ENCODE measurements at regions not wholly inside any gene's neighbourhood (a gene's known extent, or its start where the extent isn't known, plus 50 kb on each side); places are given as distances from the start of the nearest gene placed in this dataset.

GRCh38 chr1:58409336-58409735 is 137.2 kb downstream of the OMA1 start:
- no TSS peak for BruUV-seq (replicated peaks)
- Histone ChIP-seq H3K27me3 (replicated peaks; ENCODE audit: insufficient read depth, low read depth, low read length, poor library complexity) (no peaks in the 10 kb centered on the region), H3K4me3 (ENCODE audit: low read depth, low read length, poor library complexity, severe bottlenecking) (no peak overlapping the region), H3K36me3 (ENCODE audit: insufficient read depth, low read length, poor library complexity, severe bottlenecking) (no peaks in the 10 kb centered on the region), H3K27ac (ENCODE audit: low read depth, low read length, poor library complexity, severe bottlenecking) (no peak overlapping the region), H3K4me1 (ENCODE audit: insufficient read depth, low read length, poor library complexity, severe bottlenecking) (peaks cover 3% of the 10 kb centered on the region), H3K9me3 (ENCODE audit: low read depth, low read length, poor library complexity, severe bottlenecking) (no peaks in the 10 kb centered on the region)
- intact Hi-C loops (cut with micrococcal nuclease; ENCODE audit: unreplicated experiment): no loop called here
- CTCF ChIA-PET: no interaction called here
- POLR2A ChIA-PET (ENCODE audit: low non-redundant PET): no interaction called here
- DNase-seq (ENCODE audit: low spot score): no peak
- no peak for TF ChIP-seq CTCF (conservative IDR thresholded peaks at IDR 0.05; ENCODE audit: low read depth, low read length)
- no peak for TF ChIP-seq EZH2 (IDR thresholded peaks at IDR 0.05; ENCODE audit: borderline replicate concordance, low read depth, low read length, poor library complexity, severe bottlenecking)

GRCh38 chr1:58406301-58407071 is 140.0 kb downstream of the OMA1 start:
- Histone ChIP-seq H3K4me1 (ENCODE audit: insufficient read depth, low read length, poor library complexity, severe bottlenecking) (peaks cover 3% of the 10 kb centered on the region), H3K36me3 (ENCODE audit: insufficient read depth, low read length, poor library complexity, severe bottlenecking) (no peaks in the 10 kb centered on the region), H3K27ac (ENCODE audit: low read depth, low read length, poor library complexity, severe bottlenecking) (no peak overlapping the region), H3K27me3 (replicated peaks; ENCODE audit: insufficient read depth, low read depth, low read length, poor library complexity) (no peaks in the 10 kb centered on the region), H3K4me3 (ENCODE audit: low read depth, low read length, poor library complexity, severe bottlenecking) (no peak overlapping the region), H3K9me3 (ENCODE audit: low read depth, low read length, poor library complexity, severe bottlenecking) (no peaks in the 10 kb centered on the region)
- TF ChIP-seq CTCF (conservative IDR thresholded peaks at IDR 0.05; ENCODE audit: low read depth, low read length): no peak
- no peak for TF ChIP-seq EZH2 (IDR thresholded peaks at IDR 0.05; ENCODE audit: borderline replicate concordance, low read depth, low read length, poor library complexity, severe bottlenecking)
- no peak for DNase-seq (ENCODE audit: low spot score)
- ChIA-PET POLR2A (ENCODE audit: low non-redundant PET) (no interaction called here), CTCF (no interaction called here)
- intact Hi-C loops (cut with micrococcal nuclease; ENCODE audit: unreplicated experiment): no loop called here
- BruUV-seq (replicated peaks): no TSS peak

GRCh38 chr1:58405660-58406059 is 140.9 kb downstream of the OMA1 start:
- ChIA-PET POLR2A (ENCODE audit: low non-redundant PET) (interaction anchor here (0.7 kb wide), 1 partner anchor 945 kb away, joined by 3 read pairs; no protein-coding TSS in a partner anchor), CTCF (no interaction called here)
- no peak for TF ChIP-seq EZH2 (IDR thresholded peaks at IDR 0.05; ENCODE audit: borderline replicate concordance, low read depth, low read length, poor library complexity, severe bottlenecking)
- TF ChIP-seq CTCF (conservative IDR thresholded peaks at IDR 0.05; ENCODE audit: low read depth, low read length): no peak
- Histone ChIP-seq H3K4me3 (ENCODE audit: low read depth, low read length, poor library complexity, severe bottlenecking) (no peak overlapping the region), H3K36me3 (ENCODE audit: insufficient read depth, low read length, poor library complexity, severe bottlenecking) (no peaks in the 10 kb centered on the region), H3K9me3 (ENCODE audit: low read depth, low read length, poor library complexity, severe bottlenecking) (no peaks in the 10 kb centered on the region), H3K27ac (ENCODE audit: low read depth, low read length, poor library complexity, severe bottlenecking) (no peak overlapping the region), H3K4me1 (ENCODE audit: insufficient read depth, low read length, poor library complexity, severe bottlenecking) (peaks cover 3% of the 10 kb centered on the region), H3K27me3 (replicated peaks; ENCODE audit: insufficient read depth, low read depth, low read length, poor library complexity) (no peaks in the 10 kb centered on the region)
- intact Hi-C loops (cut with micrococcal nuclease; ENCODE audit: unreplicated experiment): no loop called here
- no peak for DNase-seq (ENCODE audit: low spot score)
- no TSS peak for BruUV-seq (replicated peaks)
